HG03103 (cell line): ENCODE measurements at regions not wholly inside any gene's neighbourhood (a gene's known extent, or its start where the extent isn't known, plus 50 kb on each side); places are given as distances from the start of the nearest gene placed in this dataset.

Experiments used
- ATAC-seq: cut with Tn5 transposase; IDR thresholded peaks from one replicate; pipeline ENCODE4 v1.9.1; 2021; ENCODE audit warnings: low read depth; ENCODE audit not compliant: unreplicated experiment

DNA sequence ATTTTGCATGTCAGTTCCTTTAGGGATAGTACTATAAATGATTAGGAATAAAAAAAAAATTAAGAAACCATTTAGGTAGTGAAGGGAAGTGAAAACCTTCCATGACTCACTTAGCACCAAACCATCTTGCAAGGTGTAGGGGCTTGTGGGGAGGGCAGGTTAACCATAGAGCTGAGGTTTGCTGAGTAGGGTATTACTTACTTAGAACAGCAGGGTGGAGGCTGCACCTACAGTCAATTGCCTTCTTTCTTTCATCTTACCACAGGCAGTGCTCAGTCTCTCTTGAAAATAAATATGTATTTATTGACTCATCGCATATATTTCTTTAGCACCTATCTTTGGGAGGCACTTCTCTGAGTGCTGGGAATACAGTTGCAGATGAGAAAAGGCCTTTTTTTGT lies 104.9 kb upstream of the GIMD1 start:
- ATAC-seq, result no peak

DNA sequence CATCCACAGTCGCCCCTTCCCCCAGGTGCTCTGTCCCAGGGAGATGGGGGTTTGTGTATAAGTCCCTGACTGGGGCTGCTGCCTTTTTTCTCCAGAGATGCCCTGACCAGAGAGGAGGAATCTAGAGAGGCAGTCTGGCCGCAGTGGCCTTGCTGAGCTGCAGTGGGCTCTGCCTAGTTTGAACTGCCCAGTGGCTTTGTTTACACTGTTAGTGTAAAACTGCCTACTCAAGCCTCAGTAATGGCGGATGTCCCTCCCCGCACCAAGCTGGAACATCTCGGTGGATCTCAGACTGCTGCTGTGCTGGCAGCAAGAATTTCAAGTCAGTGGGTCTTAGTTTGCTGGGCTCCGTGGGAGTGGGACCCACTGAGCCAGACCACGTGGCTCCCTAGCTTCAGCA lies 102.6 kb upstream of the GIMD1 start:
- ATAC-seq, result no peak

DNA sequence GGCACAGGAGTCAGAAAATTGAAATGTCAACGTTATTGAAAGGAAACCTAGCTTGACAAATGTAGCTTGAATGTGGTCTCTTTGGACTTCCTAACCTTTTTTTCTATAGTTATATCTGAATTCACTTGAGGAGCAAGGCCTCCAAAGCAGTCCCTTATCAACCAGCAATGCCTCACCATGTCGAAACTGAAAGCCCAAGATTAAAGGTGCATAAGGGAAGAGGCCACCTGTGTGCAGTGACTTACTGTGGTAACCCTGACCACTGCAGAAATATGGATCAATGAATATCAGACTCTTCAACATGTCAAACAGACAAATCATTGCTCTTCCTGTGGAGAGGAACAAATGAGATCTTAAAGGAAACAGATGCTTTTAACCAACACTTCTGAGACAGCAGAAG lies 95.0 kb upstream of the GIMD1 start:
- no peak for ATAC-seq

DNA sequence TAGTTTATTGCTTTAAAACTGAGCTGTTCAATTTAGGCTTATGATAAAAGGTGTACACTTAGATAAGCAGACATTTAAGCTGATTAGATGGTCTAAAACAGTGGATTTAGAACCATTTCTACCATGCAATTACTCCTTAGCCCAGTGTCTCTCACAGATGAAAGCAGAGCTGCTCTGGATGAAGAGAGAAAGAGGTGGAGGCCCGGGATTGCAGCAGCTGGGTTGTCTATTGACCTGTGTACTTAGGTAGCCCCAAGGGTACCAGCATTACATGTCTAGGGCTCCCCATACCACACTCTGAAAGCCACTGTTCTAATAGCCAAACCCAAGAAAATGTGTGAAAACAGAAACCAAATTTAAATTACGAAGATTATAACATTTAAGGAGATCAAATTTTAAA lies 86.0 kb upstream of the GIMD1 start:
- ATAC-seq, result no peak

DNA sequence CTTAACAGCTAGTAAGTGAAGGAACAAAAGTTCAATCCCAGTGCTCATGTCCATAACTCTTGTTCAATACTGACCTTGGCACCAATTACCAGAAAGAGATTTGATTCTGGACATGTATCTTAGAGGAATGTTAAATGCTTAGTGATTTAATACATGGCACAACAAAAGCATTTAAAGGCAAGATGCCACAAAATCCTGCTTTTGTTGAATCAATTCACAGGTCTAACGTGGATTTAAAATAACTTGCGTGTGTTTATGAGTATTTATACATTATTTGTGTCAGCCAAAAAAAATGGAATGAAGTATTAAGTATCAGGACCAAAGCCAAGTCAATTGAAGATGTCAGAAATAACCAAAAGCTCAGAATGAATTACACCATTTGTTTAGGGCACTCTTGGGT lies 85.4 kb upstream of the GIMD1 start:
- no peak for ATAC-seq

DNA sequence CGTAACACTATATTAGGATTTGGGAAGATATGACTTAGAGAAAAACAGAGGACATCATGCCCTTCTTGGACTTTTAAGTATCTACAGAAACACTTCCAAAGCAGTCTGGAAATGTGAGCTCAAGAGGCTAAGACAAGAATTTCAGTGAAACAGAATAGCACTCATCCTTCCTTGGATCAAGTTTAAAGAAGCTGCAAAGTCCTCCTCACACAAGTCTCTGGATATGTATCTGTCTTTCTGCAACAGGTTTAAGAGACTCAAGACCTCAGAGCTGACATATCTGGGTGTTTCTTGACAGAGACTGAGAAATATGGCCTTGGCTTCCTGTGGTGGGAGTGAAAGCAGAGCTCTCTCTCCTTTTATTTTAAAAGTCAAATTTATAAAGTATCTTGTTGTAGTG lies 82.5 kb upstream of the GIMD1 start:
- no peak for ATAC-seq

DNA sequence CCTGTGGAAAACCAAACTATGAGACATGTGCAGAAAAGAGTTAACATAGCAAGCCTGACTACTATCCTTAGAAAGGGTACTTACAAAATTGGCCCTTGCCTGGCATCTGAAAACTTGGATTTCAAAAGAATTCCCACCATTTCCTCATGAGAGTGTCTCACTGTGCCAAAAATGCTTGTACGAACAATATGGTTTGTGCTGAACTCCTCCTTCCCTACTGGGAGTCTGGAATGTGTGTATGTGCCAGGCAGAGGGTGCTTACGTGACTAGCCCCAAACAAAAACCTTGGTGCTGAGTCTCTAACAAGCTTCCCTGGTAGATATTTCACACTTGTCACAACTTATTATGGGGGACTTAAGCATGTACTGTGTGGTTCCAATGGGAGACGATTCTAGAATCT lies 81.7 kb upstream of the GIMD1 start:
- no peak for ATAC-seq

DNA sequence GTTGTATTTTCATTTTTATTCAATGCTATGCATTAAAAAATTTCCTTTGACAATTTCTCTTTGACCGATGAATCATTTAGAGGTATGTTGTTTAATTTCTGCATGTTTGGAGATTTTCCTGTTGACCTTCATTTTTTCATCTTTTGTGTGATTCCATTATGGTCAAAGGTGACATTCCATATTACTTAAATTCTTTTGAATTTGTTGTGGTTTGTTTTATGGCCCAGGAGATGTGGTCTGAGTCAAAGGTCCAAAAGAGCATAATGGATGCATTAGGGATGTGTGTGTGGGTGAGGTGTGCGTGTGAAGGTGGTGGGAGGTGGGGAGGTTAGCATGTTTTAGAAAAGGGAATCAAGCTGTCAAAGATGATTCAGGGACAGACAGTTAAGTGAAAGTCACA lies 76.0 kb upstream of the GIMD1 start:
- no peak for ATAC-seq

DNA sequence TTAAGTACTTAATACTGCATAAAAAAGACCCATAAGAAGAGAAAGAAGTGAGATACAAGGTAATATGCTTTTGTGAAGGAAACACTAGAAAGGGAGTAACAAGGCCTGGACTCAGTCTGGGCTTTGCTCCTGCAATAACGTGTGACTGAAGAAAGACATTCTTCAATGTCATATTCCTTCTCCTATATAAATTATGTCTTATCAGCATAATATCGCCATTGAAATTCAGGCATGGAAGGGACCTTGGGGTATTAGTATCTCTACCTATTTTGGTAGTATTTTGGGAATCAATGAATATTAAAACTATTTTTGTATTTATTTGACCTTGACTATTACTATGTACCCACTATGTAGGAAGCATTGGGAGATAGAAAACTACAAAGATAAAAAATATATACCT lies 62.2 kb upstream of the GIMD1 start:
- ATAC-seq, result no peak

DNA sequence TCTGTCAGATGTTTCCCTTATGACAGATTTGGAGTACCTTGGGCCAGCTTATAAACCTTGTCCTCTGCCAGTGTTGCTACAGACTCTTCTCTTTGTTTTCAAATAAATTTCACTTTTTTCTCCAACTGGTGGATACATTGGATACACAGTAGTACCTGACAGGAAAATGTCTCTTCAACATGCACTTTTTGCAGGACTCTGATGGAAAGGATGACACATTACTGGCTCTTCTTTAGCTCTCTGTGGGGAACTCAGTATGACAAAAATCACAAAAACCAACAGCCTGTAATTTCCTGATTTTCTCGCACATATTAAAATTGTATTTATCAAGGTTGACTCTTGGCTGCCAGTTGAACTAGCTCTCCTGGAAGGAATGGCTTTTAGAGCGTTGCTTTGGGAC lies 61.3 kb upstream of the GIMD1 start:
- no peak for ATAC-seq

DNA sequence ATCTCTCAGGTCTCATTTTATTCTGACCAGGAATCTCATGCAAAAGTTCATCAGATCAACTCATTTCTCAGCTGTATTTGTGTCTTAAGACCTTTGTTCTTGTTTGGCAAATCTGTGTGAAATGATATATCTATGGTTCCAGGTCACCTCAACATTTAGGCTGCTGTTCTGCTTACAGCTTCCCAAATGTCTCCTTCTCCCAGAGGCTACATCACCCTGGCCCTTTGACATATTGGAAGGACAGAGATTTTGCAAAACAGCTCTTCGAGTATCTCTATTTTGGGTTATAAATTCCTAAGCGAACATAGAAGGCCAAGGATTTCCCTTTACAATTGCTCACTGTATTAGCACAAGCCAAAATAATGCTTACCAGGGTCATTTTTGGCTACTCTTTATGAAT lies 57.5 kb upstream of the GIMD1 start:
- no peak for ATAC-seq

DNA sequence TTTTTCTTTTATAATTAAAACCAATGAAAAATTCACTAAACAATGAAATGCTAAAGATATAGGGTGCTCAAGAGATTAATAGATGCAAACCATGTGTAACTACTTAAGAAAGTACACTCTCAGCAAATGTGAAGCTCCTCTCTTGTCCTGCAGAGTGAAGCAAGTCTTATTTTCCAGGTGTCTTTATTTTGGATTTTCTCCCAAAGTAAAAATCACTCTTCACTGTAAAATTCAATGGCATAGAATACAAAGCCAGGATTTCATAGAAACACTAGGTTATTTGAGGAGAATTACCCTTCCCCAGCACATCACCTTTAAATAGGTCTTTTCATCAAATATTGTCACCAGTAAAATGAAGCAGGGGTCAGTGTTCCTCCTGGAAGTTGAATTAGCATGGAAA lies 57.0 kb upstream of the GIMD1 start:
- no peak for ATAC-seq

DNA sequence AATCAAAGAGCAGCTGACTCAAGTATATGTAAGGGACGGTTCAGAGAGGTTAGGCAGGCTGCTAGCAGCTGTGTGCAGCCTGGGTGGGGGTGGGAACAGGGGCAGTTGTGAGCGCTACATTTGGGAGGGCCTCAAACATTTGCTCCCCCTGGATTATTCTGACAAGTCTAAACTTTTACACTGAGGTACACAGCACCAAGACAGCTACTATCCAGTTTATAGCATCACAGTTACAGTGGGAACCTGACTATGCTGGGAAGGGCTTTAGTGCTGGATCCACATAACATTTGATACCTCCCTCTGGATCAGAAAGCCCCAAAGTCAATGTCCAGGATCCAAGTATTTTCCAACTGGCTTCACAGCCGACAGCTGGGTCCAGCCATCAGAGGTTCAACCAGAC lies 55.8 kb upstream of the GIMD1 start:
- ATAC-seq, result no peak

DNA sequence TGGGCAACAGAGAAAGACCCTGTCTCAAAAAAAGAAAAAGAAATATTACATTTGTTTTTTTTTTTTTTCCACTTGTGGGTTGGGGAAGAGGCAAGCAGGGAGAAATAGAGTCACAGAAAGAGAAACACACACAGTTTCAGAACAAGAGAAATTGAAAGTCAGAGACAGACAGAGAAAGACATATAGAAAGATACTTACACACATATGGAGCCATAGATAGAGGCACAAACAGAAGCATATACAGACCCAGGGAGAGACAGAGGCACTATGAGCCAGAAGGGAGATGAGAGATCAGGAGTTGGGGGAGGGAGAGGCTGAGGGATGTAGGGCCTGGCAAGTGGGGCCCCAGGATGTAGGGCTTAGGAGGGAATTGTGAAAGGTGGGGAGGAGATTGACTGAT lies 55.2 kb upstream of the GIMD1 start:
- ATAC-seq, result no peak

DNA sequence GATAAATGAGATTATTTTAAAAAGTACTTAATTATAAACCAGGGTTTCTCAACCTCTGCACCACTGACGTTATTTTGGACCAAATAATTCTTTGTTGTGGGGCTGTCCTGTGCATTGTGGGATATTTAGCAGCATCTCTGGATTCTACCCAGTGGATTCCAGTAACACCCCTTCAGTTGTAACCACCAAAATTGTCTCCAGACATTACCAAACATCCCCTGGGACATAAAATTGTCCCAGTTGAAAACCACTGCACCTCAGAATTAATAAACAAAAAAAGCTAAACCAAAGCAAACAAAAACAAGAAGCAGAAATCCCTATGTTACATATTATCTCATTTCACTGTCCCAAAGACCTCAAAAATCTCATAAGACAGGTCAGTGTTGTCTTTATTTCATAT lies 54.2 kb upstream of the GIMD1 start:
- no peak for ATAC-seq

DNA sequence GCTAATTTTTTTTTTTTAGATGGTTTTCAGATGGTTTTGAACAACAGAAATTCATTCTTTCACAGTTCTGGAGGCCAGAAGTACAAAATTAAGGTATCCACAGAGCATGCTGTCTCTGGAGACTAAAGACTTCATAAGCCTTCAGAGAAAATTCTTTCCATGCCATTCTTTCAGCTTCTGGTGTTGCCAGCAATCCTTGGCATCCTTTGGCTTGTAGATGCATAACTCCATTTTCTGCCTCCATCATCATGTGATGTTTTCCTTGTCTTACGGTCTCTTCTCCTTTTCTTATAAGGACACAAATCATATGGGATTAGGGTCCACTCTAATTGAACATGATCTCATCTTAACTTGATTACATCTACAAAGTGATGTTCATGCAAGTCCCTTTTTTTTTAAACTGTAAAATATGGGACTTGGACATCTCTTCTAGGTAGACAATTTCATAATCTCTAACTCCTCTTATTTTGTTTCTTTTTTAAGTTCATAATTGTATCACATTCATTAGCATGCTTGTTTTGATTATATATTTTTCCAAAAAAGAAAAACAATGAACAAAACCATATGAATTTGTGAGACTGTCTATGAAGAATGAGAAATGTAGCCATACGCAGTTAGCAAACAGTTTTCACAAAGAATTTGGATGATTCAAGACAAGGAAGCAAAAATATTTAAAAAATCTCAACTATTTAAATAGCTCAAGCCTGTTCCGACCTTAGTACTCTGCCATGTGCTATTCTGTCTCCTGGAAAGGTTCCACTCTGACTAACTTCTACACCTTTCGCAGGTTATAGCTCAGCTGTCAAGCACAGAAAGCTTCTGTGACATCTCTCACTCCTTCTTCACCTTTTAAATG lies 53.1 kb upstream of the GIMD1 start:
- ATAC-seq, result no peak

DNA sequence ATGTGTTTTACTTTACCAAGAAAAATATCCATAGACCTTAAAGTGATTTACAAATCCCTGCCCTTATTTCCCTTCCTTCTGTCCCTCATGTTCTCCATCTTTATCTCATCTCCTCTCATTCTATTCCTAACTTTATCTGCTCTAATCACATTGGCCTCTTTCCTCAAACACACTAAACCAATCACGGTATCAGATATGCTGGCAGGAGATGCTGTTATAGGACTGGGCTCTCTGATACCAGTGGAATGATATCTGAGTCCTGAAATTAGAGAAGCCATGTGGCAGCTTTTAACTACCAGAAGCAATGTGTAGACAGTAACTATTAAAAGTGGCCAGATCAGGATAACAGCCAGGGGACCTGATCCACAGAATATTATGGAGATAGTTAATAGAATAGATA lies 49.9 kb upstream of the GIMD1 start:
- no peak for ATAC-seq
